K562 (cell line): ENCODE measurements at regions not wholly inside any gene's neighbourhood (a gene's known extent, or its start where the extent isn't known, plus 50 kb on each side); places are given as distances from the start of the nearest gene placed in this dataset.
A peak's percentile ranks its signal among the peaks of the same experiment; 100 is the strongest.

Experiments
- ATAC-seq: fragments of 200-7000 bp; cut with Tn5 transposase; 3 replicates; pipeline ENCODE4 v1.9.1; 2020; ENCODE audit warnings: moderate library complexity
- BruUV-seq: library from RNA; stranded (reverse); fragments of 400-500 nt; replicated peaks from 2 replicates; lab custom pipeline; 2021; lab: Mats Ljungman, UMichigan
- CTCF ChIA-PET: fragments of 300-600 bp; formaldehyde crosslinking; extraction: SDS; loops from one replicate; lab custom pipeline; 2021; ENCODE audit warnings: low intra/inter-chr PET ratio; lab: Yijun Ruan, JAX
- POLR2A ChIA-PET: fragments of 300-600, 350-650 bp; sonication (Branson Sonifier 250); formaldehyde crosslinking; extraction: SDS; loops from one replicate; lab custom pipeline; 2021; ENCODE audit warnings: antibody characterized with exemption, inconsistent platforms; lab: Yijun Ruan, JAX
- DNase-seq, 4 experiments: peaks; one replicate each; pipeline versions ENCODE4 v3.0.0 to v3.0.0-alpha.2; 2011 to 2018; ENCODE audit warnings: low spot score in 3 of 4, mixed read lengths in 3 of 4; ENCODE audit errors: extremely low read depth in 1 of 4
- FAIRE-seq: peaks from 2 replicates; lab custom pipeline; 2011; peaks lifted over from hg19 to GRCh38; lab: Jason Lieb, UNC
- H2AFZ ChIP-seq: 2 replicates; pipeline ENCODE4 v1.6.0; 2011; ENCODE audit warnings: low read depth, low read length, control low read depth, inconsistent platforms
- H3K27ac ChIP-seq: fragments of 200-600 bp; 3 replicates; pipeline ENCODE4 v1.8.0; 2011; ENCODE audit warnings: low read depth, mild to moderate bottlenecking, control low read depth, inconsistent platforms, low read length, moderate library complexity, mixed read lengths; ENCODE audit errors: extremely low read depth
- H3K27me3 ChIP-seq, 2 experiments: fragments of 300-600 bp in 1 of 2; 2 replicates in 1 of 2; 3 replicates in 1 of 2; pipeline versions ENCODE4 v1.6.0 to v1.8.0; 2011; ENCODE audit warnings: inconsistent platforms in 2 of 2, low read length in 2 of 2, mild to moderate bottlenecking in 1 of 2, mixed read lengths in 1 of 2, moderate library complexity in 1 of 2; ENCODE audit not compliant: control insufficient read depth in 2 of 2, insufficient read depth in 2 of 2
- H3K36me3 ChIP-seq: fragments of 300-600 bp; 3 replicates; pipeline ENCODE4 v1.8.0; 2011; ENCODE audit warnings: mild to moderate bottlenecking, low read length, inconsistent platforms; ENCODE audit not compliant: control insufficient read depth, insufficient read depth
- H3K4me1 ChIP-seq, 2 experiments: fragments of 200-600 bp in 1 of 2; replicated peaks in 1 of 2; 2 replicates in 1 of 2; 3 replicates in 1 of 2; pipeline versions ENCODE4 v1.5.1 to v1.8.0; 2011; ENCODE audit warnings: inconsistent platforms in 2 of 2, low read length in 2 of 2, mild to moderate bottlenecking in 1 of 2, mixed read lengths in 1 of 2, moderate library complexity in 1 of 2; ENCODE audit not compliant: control insufficient read depth in 2 of 2, insufficient read depth in 2 of 2
- H3K4me2 ChIP-seq: 2 replicates; pipeline ENCODE4 v1.6.1; 2011; ENCODE audit warnings: low read length, control low read depth, inconsistent platforms, mixed read lengths; ENCODE audit not compliant: insufficient read depth
- H3K4me3 ChIP-seq: fragments of 200-600 bp; sonication (generic), shearing (Covaris generic); 2 replicates; pipeline ENCODE4 v1.5.1; 2016; ENCODE audit warnings: control low read depth, inconsistent platforms
- H3K79me2 ChIP-seq: fragments of 200-600 bp; 3 replicates; pipeline ENCODE4 v1.8.0; 2011; ENCODE audit warnings: low read length, inconsistent platforms; ENCODE audit not compliant: control insufficient read depth, insufficient read depth
- H3K9ac ChIP-seq, 2 experiments: 2 replicates each; pipeline versions ENCODE4 v1.6.0 to v1.6.1; 2011; ENCODE audit warnings: low read depth in 2 of 2, low read length in 2 of 2, control low read depth in 1 of 2, inconsistent platforms in 1 of 2, mild to moderate bottlenecking in 1 of 2, mixed read lengths in 1 of 2; ENCODE audit not compliant: insufficient read depth in 1 of 2
- H3K9me1 ChIP-seq: one replicate; pipeline ENCODE4 v1.6.0; 2011; ENCODE audit warnings: inconsistent platforms, mild to moderate bottlenecking, low read length, moderate library complexity; ENCODE audit not compliant: control insufficient read depth, insufficient read depth
- H3K9me3 ChIP-seq: replicated peaks from 2 replicates; pipeline ENCODE4 v1.5.1; 2011; ENCODE audit warnings: low read depth, low read length, inconsistent platforms; ENCODE audit not compliant: control insufficient read depth, insufficient read depth
- H4K20me1 ChIP-seq: replicated peaks from 2 replicates; pipeline ENCODE4 v1.6.1; 2011; ENCODE audit warnings: low read length, inconsistent platforms, mixed read lengths; ENCODE audit not compliant: control insufficient read depth, insufficient read depth
- E2F6 ChIP-seq, 2 experiments: IDR thresholded peaks; 2 replicates each; pipeline ENCODE4 v1.6.1; 2011; ENCODE audit warnings: borderline replicate concordance in 1 of 2, control low read depth in 1 of 2, low read depth in 1 of 2, low read length in 1 of 2, mild to moderate bottlenecking in 1 of 2, mixed read lengths in 1 of 2, moderate library complexity in 1 of 2; ENCODE audit not compliant: insufficient read depth in 1 of 2, insufficient read length in 1 of 2, poor library complexity in 1 of 2, severe bottlenecking in 1 of 2; ENCODE audit errors: extremely low read depth in 1 of 2
- HES1 ChIP-seq: fragments of 450-650 bp; IDR thresholded peaks from 2 replicates; pipeline ENCODE4 v1.6.1; 2016; ENCODE audit warnings: low read depth, mild to moderate bottlenecking, moderate library complexity
- MAFG ChIP-seq: fragments of 450-650 bp; conservative IDR thresholded peaks from 2 replicates; pipeline ENCODE4 v1.6.1; 2016; ENCODE audit warnings: missing genetic modification characterization, missing compliant biosample characterization
- NFE2 ChIP-seq: IDR thresholded peaks from 2 replicates; pipeline ENCODE4 v1.6.1; 2014; ENCODE audit warnings: antibody characterized with exemption, low read depth
- SIX5 ChIP-seq, 2 experiments: IDR thresholded peaks; 2 replicates each; pipeline ENCODE4 v1.6.1; 2011; ENCODE audit warnings: low read length in 2 of 2, borderline replicate concordance in 1 of 2, low read depth in 1 of 2, mild to moderate bottlenecking in 1 of 2, moderate library complexity in 1 of 2; ENCODE audit not compliant: insufficient read depth in 1 of 2
- ZFP36 ChIP-seq: fragments of 150-350 bp; IDR thresholded peaks from 2 replicates; pipeline ENCODE4 v1.6.1; 2018; ENCODE audit warnings: low read length, low read depth; ENCODE audit not compliant: partially characterized antibody
- ZKSCAN1 ChIP-seq: fragments of 150-350 bp; IDR thresholded peaks from 2 replicates; pipeline ENCODE4 v1.6.1; 2016; ENCODE audit warnings: low read depth, low read length
- WGBS: fragments of 100-300 bp; shearing (Covaris generic); methylation state at CpG from one replicate; pipeline ENCODE4 v1.1.6; 2016; ENCODE audit warnings: low coverage, mixed read lengths; ENCODE audit not compliant: insufficient coverage; ENCODE audit errors: missing lambda C conversion rate; 5-methylcytosine and 5-hydroxymethylcytosine counted together
- in situ Hi-C: fragments of 300-500 bp; cut with MboI; formaldehyde crosslinking; loops from 4 replicates; pipeline ENCODE4 v1.15.0; 2018; ENCODE audit warnings: inconsistent platforms, mixed read lengths
- intact Hi-C: fragments of 100-400 bp; cut with micrococcal nuclease; formaldehyde crosslinking; loops from 2 replicates; pipeline ENCODE4 v1.14.2; 2022

- Histone ChIP-seq H3K4me1 (no peaks in the 10 kb centered on the region), H3K9me1 (no peaks in the 10 kb centered on the region), H3K79me2 (no peaks in the 10 kb centered on the region), H3K4me3 (no peak overlapping the region), H3K9me3 (no peaks in the 10 kb centered on the region), H3K27ac (no peak overlapping the region), H2AFZ (no peak overlapping the region), H3K36me3 (no peaks in the 10 kb centered on the region), H3K9ac (no peak overlapping the region), H4K20me1 (no peaks in the 10 kb centered on the region), H3K4me2 (no peak overlapping the region), H3K27me3 (no peaks in the 10 kb centered on the region)
- in situ Hi-C loops (no loop called here), intact Hi-C loops (no loop called here)
- FAIRE-seq (no peak), DNase-seq (no peak), ATAC-seq (no peak)
- TF ChIP-seq MAFG (peak; percentile 48), NFE2 (0 out of 2 replicates have a peak, but pooled peaks have one; percentile 26), ZKSCAN1 (no peak)
- ChIA-PET CTCF (no interaction called here), POLR2A (no interaction called here)
- 0% methylated on average over 4 of the region's 4 CpGs for WGBS
- BruUV-seq = no TSS peak
Measured at GRCh38 chr15:39051626-39052322, 487.2 kb upstream of the RASGRP1 start.

- FAIRE-seq = no peak
- POLR2A ChIA-PET = no interaction called here
- no peaks in the 10 kb centered on the region for H3K4me1 ChIP-seq
- no peak for ATAC-seq
- no peaks in the 10 kb centered on the region for H3K9me3 ChIP-seq
- no peak for DNase-seq
- no peaks in the 10 kb centered on the region for H3K27me3 ChIP-seq
- H3K9ac ChIP-seq = no peak overlapping the region
- CTCF ChIA-PET = no interaction called here
- H3K9me1 ChIP-seq = no peaks in the 10 kb centered on the region
- H3K36me3 ChIP-seq = no peaks in the 10 kb centered on the region
- H3K4me2 ChIP-seq = no peak overlapping the region
- H3K79me2 ChIP-seq = no peaks in the 10 kb centered on the region
- BruUV-seq = no TSS peak
- no peak overlapping the region for H3K4me3 ChIP-seq
- H3K27ac ChIP-seq = no peak overlapping the region
- no peak overlapping the region for H2AFZ ChIP-seq
- no peak for TF ChIP-seq HES1
- TF ChIP-seq E2F6 (IDR thresholded peaks at IDR 0.05; ENCODE audit: borderline replicate concordance in 1 of 2, extremely low read depth in 1 of 2, insufficient read depth in 1 of 2, insufficient read length in 1 of 2, low read depth in 1 of 2, low read length in 1 of 2, poor library complexity in 1 of 2, severe bottlenecking in 1 of 2) = no peak
- TF ChIP-seq ZFP36 = no peak
- TF ChIP-seq SIX5 (IDR thresholded peaks at IDR 0.05; ENCODE audit: borderline replicate concordance in 1 of 2, insufficient read depth in 1 of 2, low read depth in 1 of 2, low read length in 2 of 2) = no peak
- in situ Hi-C loops (no loop called here), intact Hi-C loops (no loop called here)
- no peaks in the 10 kb centered on the region for H4K20me1 ChIP-seq
Measured at GRCh38 chr15:39052323-39052705, 487.7 kb upstream of the RASGRP1 start.
